Coronary artery (tissue), 2 donors: ENCODE measurements at regions not wholly inside any gene's neighbourhood (a gene's known extent, or its start where the extent isn't known, plus 50 kb on each side); places are given as distances from the start of the nearest gene placed in this dataset.

Experiments used
- DNase-seq: peaks from one replicate; pipeline ENCODE4 v3.0.0-alpha.2; 2017; ENCODE audit warnings: low spot score
- H3K27ac ChIP-seq, 2 donors: fragments of 200-600 bp; sonication (generic); one replicate each; pipeline ENCODE4 v1.5.1; 2016 to 2019
- H3K4me3 ChIP-seq: fragments of 200-600 bp; sonication (generic); 2 replicates; pipeline ENCODE4 v1.5.1; 2016; ENCODE audit warnings: mild to moderate bottlenecking, moderate library complexity
- CTCF ChIP-seq: fragments of 200-600 bp; sonication (generic); IDR thresholded peaks from one replicate; pipeline ENCODE4 v1.5.1; 2019; ENCODE audit warnings: antibody characterized with exemption

DNA sequence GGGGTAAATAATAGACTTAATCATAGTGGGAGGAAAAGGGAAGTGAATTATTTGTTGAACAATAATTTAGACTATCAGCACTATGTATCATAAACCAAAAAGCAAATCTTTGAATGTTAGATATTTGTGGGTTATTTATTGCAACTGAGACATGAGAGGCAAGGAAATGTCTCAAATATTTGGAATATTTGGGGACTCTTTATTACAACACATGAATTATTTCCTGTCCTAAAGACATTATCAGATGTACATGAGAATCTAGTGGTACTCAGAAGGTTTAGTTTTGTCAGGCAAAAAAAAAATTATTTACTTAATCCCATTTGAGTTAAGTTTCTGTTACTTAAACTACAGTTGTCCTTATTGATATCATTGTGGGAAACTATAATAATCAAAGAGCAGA is 91.1 kb downstream of the TLR4 start:
- no peak for DNase-seq
- H3K27ac ChIP-seq = no peak overlapping the region
- no peak for TF ChIP-seq CTCF
- H3K4me3 ChIP-seq = no peak overlapping the region

DNA sequence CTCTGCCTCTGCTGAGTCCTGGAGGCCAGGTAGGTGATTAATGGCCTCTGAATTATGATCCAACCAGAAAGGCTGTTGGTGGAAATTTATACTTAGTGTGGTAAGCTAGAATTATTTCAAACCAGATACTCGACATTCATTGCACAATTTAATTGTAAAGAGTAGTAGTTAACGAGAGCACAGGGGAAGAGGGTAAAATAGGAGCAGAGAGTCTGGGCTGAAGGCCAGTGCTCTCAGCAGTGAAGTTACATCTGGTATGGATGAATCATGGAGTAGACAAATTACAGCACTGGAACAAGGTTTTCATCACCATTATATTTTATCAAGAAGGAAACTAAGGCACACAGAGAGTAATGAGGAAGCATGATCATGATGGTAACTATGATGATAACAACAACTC is 92.5 kb downstream of the TLR4 start:
- Histone ChIP-seq H3K27ac (no peak overlapping the region), H3K4me3 (no peak overlapping the region)
- DNase-seq = no peak
- TF ChIP-seq CTCF = no peak

GRCh38 chr9:117800389-117800788 is 96.2 kb downstream of the TLR4 start:
- H3K27ac ChIP-seq = no peak overlapping the region
- TF ChIP-seq CTCF = no peak
- H3K4me3 ChIP-seq = no peak overlapping the region

GRCh38 chr9:117809751-117810150 is 105.5 kb downstream of the TLR4 start:
- no peak for TF ChIP-seq CTCF
- no peak for DNase-seq
- Histone ChIP-seq H3K4me3 (no peak overlapping the region), H3K27ac (no peak overlapping the region)

More at GRCh38 chr9:117800389-117800788, 96.2 kb downstream of the TLR4 start:
- no peak for DNase-seq

GRCh38 chr9:117815315-117815714 is 111.1 kb downstream of the TLR4 start:
- Histone ChIP-seq H3K4me3 (no peak overlapping the region), H3K27ac (no peak overlapping the region)
- no peak for DNase-seq
- no peak for TF ChIP-seq CTCF

DNA sequence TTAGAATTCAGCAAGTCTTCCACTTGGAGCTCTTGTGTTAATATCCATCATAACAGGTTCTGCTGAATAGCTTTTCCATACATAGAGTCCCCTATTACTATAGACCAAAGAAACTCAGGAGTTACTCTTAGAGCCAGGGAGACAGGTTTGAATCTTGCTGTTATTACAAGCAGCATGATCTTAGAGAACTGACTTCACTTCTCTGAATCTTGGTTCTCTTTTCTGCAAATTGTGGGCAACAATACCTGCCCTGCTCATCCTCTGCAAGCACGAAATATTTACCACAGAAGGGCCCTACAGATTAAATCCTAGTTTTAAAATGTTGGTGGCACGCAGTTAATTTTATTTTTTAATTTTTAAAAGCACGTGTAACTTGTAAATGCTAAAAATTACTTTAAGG is 111.7 kb downstream of the TLR4 start:
- DNase-seq = no peak
- no peak for TF ChIP-seq CTCF
- no peak overlapping the region for H3K4me3 ChIP-seq
- H3K27ac ChIP-seq = no peak overlapping the region

- Histone ChIP-seq H3K27ac (no peak overlapping the region), H3K4me3 (no peak overlapping the region)
- DNase-seq = no peak
- no peak for TF ChIP-seq CTCF
Measured at GRCh38 chr9:117821954-117822353, 117.8 kb downstream of the TLR4 start.
